ENCODE measurements at regions not wholly inside any gene's neighbourhood (a gene's known extent, or its start where the extent isn't known, plus 50 kb on each side); places are given as distances from the start of the nearest gene placed in this dataset.

DNA sequence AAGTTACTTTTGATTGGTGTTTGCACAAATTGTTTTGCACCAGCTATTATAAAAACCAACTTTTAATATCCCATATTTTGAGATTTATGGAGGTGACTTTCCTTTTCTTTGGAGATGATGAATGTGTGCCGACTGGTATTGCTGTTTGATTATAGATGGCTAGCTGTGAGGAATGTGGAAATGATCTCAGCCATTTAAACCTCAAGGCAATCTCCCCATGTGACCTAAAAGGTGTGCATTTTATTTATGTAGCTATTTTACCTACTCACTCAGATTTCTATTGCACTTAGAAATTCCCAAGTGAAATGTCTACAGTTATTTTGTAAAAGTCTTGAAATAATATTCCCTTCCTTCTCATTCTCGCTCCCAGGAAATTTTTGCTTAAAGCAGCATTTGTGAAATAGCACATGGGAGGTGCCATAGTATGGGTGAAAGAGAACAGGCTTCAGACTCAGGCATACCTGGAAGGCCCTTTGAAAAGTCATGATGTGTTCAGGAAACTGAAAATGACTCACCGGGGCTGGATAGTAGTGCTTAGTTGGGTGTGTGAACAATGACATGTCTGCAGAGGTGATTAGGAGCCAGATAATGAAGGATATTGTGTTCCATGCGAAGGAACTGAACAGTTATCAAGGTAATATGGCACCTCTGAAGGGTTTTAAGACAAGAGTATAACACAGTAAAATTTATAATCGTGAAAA, 247.6 kb downstream of the CBLL2 start:
- Histone ChIP-seq H3K9me2 (ENCODE audit: insufficient read depth, low read length) (no peaks in the 10 kb centered on the region), H3K27me3 (ENCODE audit: insufficient read depth, low read depth, low read length) (no peaks in the 10 kb centered on the region), H3F3A (ENCODE audit: insufficient read depth, low read length, poor library complexity, severe bottlenecking) (no peaks in the 10 kb centered on the region), H3K79me2 (replicated peaks; ENCODE audit: insufficient read depth, low read length) (no peaks in the 10 kb centered on the region), H3K9ac (ENCODE audit: low read length) (no peak overlapping the region), H4K20me1 (ENCODE audit: insufficient read depth) (no peaks in the 10 kb centered on the region), H3K27ac (ENCODE audit: low read length) (no peak overlapping the region), H3K9me3 (ENCODE audit: low read length) (no peaks in the 10 kb centered on the region), H3K4me3 (ENCODE audit: low read length) (no peak overlapping the region), H3K36me3 (ENCODE audit: insufficient read depth, low read length) (no peaks in the 10 kb centered on the region), H3K4me2 (ENCODE audit: low read length) (no peak overlapping the region), H2AFZ (ENCODE audit: low read depth, low read length) (no peak overlapping the region)
- TF ChIP-seq SMC3 (conservative IDR thresholded peaks at IDR 0.05; ENCODE audit: poor library complexity) = no peak
- no peak for TF ChIP-seq EP300 (conservative IDR thresholded peaks at IDR 0.05; ENCODE audit: poor library complexity, severe bottlenecking)
- TF ChIP-seq EZH2 (IDR thresholded peaks at IDR 0.05; ENCODE audit: borderline replicate concordance, insufficient read depth, low read length, poor library complexity, severe bottlenecking) = no peak
- TF ChIP-seq RAD21 (conservative IDR thresholded peaks at IDR 0.05) = no peak
- TF ChIP-seq, protein P1, sequence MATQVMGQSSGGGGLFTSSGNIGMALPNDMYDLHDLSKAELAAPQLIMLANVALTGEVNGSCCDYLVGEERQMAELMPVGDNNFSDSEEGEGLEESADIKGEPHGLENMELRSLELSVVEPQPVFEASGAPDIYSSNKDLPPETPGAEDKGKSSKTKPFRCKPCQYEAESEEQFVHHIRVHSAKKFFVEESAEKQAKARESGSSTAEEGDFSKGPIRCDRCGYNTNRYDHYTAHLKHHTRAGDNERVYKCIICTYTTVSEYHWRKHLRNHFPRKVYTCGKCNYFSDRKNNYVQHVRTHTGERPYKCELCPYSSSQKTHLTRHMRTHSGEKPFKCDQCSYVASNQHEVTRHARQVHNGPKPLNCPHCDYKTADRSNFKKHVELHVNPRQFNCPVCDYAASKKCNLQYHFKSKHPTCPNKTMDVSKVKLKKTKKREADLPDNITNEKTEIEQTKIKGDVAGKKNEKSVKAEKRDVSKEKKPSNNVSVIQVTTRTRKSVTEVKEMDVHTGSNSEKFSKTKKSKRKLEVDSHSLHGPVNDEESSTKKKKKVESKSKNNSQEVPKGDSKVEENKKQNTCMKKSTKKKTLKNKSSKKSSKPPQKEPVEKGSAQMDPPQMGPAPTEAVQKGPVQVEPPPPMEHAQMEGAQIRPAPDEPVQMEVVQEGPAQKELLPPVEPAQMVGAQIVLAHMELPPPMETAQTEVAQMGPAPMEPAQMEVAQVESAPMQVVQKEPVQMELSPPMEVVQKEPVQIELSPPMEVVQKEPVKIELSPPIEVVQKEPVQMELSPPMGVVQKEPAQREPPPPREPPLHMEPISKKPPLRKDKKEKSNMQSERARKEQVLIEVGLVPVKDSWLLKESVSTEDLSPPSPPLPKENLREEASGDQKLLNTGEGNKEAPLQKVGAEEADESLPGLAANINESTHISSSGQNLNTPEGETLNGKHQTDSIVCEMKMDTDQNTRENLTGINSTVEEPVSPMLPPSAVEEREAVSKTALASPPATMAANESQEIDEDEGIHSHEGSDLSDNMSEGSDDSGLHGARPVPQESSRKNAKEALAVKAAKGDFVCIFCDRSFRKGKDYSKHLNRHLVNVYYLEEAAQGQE (IDR thresholded peaks at IDR 0.05; ENCODE audit: borderline replicate concordance) = no peak
- no peak for TF ChIP-seq POLR2AphosphoS5 (IDR thresholded peaks at IDR 0.05)

DNA sequence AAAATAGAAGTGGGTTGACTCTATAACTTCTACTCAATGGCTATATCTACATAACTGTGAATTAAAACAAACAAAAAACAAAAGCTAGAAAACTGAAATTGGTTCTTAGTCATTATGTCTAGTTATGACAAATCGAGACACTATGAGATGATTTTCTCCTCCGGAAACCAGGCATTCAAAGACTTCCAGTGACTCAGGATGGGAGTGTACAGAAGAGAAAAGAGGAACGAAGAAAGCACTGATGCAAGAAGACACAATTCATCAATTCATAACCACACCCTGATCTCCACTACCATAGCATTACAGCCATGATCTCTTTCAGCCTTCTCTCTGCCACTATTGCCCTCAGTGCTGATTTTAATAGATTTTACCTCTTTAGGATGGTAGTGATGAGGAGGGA, 253.6 kb downstream of the CBLL2 start:
- H3K36me3 ChIP-seq (ENCODE audit: insufficient read depth, low read length) = no peaks in the 10 kb centered on the region
- H3K79me2 ChIP-seq (replicated peaks; ENCODE audit: insufficient read depth, low read length) = no peaks in the 10 kb centered on the region
- H3K27me3 ChIP-seq (ENCODE audit: insufficient read depth, low read depth, low read length) = no peaks in the 10 kb centered on the region
- H3K4me3 ChIP-seq (ENCODE audit: low read length) = no peak overlapping the region
- H2AFZ ChIP-seq (ENCODE audit: low read depth, low read length) = no peak overlapping the region
- H3K4me2 ChIP-seq (ENCODE audit: low read length) = no peak overlapping the region
- H4K20me1 ChIP-seq (ENCODE audit: insufficient read depth) = no peaks in the 10 kb centered on the region
- no peaks in the 10 kb centered on the region for H3K9me2 ChIP-seq (ENCODE audit: insufficient read depth, low read length)
- TF ChIP-seq TAF1 (IDR thresholded peaks at IDR 0.05; ENCODE audit: low read depth) (no peak), RAD21 (conservative IDR thresholded peaks at IDR 0.05) (no peak), POLR2AphosphoS5 (IDR thresholded peaks at IDR 0.05) (no peak), EZH2 (IDR thresholded peaks at IDR 0.05; ENCODE audit: borderline replicate concordance, insufficient read depth, low read length, poor library complexity, severe bottlenecking) (no peak), EP300 (conservative IDR thresholded peaks at IDR 0.05; ENCODE audit: poor library complexity, severe bottlenecking) (no peak), MXI1 (conservative IDR thresholded peaks at IDR 0.05; ENCODE audit: poor library complexity, severe bottlenecking) (no peak), SMC3 (conservative IDR thresholded peaks at IDR 0.05; ENCODE audit: poor library complexity) (no peak)
- TF ChIP-seq, protein P2, sequence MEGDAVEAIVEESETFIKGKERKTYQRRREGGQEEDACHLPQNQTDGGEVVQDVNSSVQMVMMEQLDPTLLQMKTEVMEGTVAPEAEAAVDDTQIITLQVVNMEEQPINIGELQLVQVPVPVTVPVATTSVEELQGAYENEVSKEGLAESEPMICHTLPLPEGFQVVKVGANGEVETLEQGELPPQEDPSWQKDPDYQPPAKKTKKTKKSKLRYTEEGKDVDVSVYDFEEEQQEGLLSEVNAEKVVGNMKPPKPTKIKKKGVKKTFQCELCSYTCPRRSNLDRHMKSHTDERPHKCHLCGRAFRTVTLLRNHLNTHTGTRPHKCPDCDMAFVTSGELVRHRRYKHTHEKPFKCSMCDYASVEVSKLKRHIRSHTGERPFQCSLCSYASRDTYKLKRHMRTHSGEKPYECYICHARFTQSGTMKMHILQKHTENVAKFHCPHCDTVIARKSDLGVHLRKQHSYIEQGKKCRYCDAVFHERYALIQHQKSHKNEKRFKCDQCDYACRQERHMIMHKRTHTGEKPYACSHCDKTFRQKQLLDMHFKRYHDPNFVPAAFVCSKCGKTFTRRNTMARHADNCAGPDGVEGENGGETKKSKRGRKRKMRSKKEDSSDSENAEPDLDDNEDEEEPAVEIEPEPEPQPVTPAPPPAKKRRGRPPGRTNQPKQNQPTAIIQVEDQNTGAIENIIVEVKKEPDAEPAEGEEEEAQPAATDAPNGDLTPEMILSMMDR (IDR thresholded peaks at IDR 0.05; ENCODE audit: poor library complexity, severe bottlenecking) = no peak
- TF ChIP-seq, protein P1 (IDR thresholded peaks at IDR 0.05; ENCODE audit: borderline replicate concordance) = no peak
- no peak overlapping the region for H3K9ac ChIP-seq (ENCODE audit: low read length)
- no peaks in the 10 kb centered on the region for H3K9me3 ChIP-seq (ENCODE audit: low read length)
- H3F3A ChIP-seq (ENCODE audit: insufficient read depth, low read length, poor library complexity, severe bottlenecking) = no peaks in the 10 kb centered on the region
- H3K27ac ChIP-seq (ENCODE audit: low read length) = no peak overlapping the region

Measured in neural cell (in vitro differentiated cells).